Neural cell (in vitro differentiated cells): ENCODE measurements at regions not wholly inside any gene's neighbourhood (a gene's known extent, or its start where the extent isn't known, plus 50 kb on each side); places are given as distances from the start of the nearest gene placed in this dataset.
"Not testable (repeated sequence)": the region's sequence is repeated elsewhere in the genome, so short reads cannot be mapped to it uniquely, and the experiment has no call there.

Experiments
- H2AFZ ChIP-seq: fragments of 200-600, 300-800 bp; sonication (generic), shearing (Covaris generic); 2 replicates; pipeline ENCODE4 v1.6.0; 2014; ENCODE audit warnings: low read depth, mild to moderate bottlenecking, antibody characterized with exemption, low read length, moderate library complexity
- H3F3A ChIP-seq: fragments of 200-600 bp; shearing (Covaris generic); 2 replicates; pipeline ENCODE4 v1.6.1; 2016; ENCODE audit warnings: mild to moderate bottlenecking, moderate library complexity, mixed read lengths, antibody characterized with exemption, low read length; ENCODE audit not compliant: insufficient read depth, poor library complexity, severe bottlenecking
- H3K27ac ChIP-seq: fragments of 200-600, 300-800 bp; sonication (generic), shearing (Covaris generic); 2 replicates; pipeline ENCODE4 v1.5.1; 2014; ENCODE audit warnings: mild to moderate bottlenecking, low read length, moderate library complexity
- H3K27me3 ChIP-seq: fragments of 300-800, 200-600 bp; sonication (generic), shearing (Covaris generic); 2 replicates; pipeline ENCODE4 v1.6.0; 2014; ENCODE audit warnings: mild to moderate bottlenecking, low read depth, low read length, moderate library complexity; ENCODE audit not compliant: insufficient read depth
- H3K36me3 ChIP-seq: fragments of 300-800, 200-600 bp; sonication (generic), shearing (Covaris generic); 2 replicates; pipeline ENCODE4 v1.5.1; 2014; ENCODE audit warnings: mild to moderate bottlenecking, antibody characterized with exemption, low read length, moderate library complexity; ENCODE audit not compliant: insufficient read depth
- H3K4me2 ChIP-seq: fragments of 300-800, 200-600 bp; sonication (generic), shearing (Covaris generic); 2 replicates; pipeline ENCODE4 v1.6.0; 2014; ENCODE audit warnings: mild to moderate bottlenecking, low read length
- H3K4me3 ChIP-seq: fragments of 300-800, 200-600 bp; sonication (generic), shearing (Covaris generic); 2 replicates; pipeline ENCODE4 v1.5.1; 2014; ENCODE audit warnings: mild to moderate bottlenecking, low read length, moderate library complexity
- H3K79me2 ChIP-seq: fragments of 200-600 bp; shearing (Covaris generic); replicated peaks from 2 replicates; pipeline ENCODE4 v1.6.0; 2014; ENCODE audit warnings: mild to moderate bottlenecking, low read length, moderate library complexity; ENCODE audit not compliant: insufficient read depth
- H3K9ac ChIP-seq: fragments of 300-800, 200-600 bp; sonication (generic), shearing (Covaris generic); 2 replicates; pipeline ENCODE4 v1.6.1; 2016; ENCODE audit warnings: mild to moderate bottlenecking, low read length, mixed read lengths
- H3K9me2 ChIP-seq: fragments of 200-600 bp; shearing (Covaris generic); 2 replicates; pipeline ENCODE4 v1.6.1; 2016; ENCODE audit warnings: mild to moderate bottlenecking, low read length, mixed read lengths; ENCODE audit not compliant: insufficient read depth
- H3K9me3 ChIP-seq: fragments of 200-600, 300-800 bp; sonication (generic), shearing (Covaris generic); 2 replicates; pipeline ENCODE4 v1.6.1; 2016; ENCODE audit warnings: mild to moderate bottlenecking, mixed run types, low read length, moderate library complexity, mixed read lengths
- H4K20me1 ChIP-seq: fragments of 200-600 bp; shearing (Covaris generic); 2 replicates; pipeline ENCODE4 v1.6.1; 2016; ENCODE audit warnings: mild to moderate bottlenecking, mixed run types; ENCODE audit not compliant: insufficient read depth
- CTCF ChIP-seq: fragments of 450-650 bp; IDR thresholded peaks from 2 replicates; pipeline ENCODE4 v1.5.1; 2014; ENCODE audit warnings: antibody characterized with exemption, mild to moderate bottlenecking, moderate library complexity; ENCODE audit not compliant: poor library complexity, severe bottlenecking
- EP300 ChIP-seq: fragments of 450-650 bp; conservative IDR thresholded peaks from 2 replicates; pipeline ENCODE4 v1.6.1; 2014; ENCODE audit warnings: antibody characterized with exemption, mild to moderate bottlenecking, moderate library complexity; ENCODE audit not compliant: poor library complexity, severe bottlenecking
- EZH2 ChIP-seq: fragments of 200-600, 300-800 bp; shearing (Covaris generic), sonication (generic); IDR thresholded peaks from 2 replicates; pipeline ENCODE4 v1.6.1; 2014; ENCODE audit warnings: antibody characterized with exemption, low read length, borderline replicate concordance, mild to moderate bottlenecking; ENCODE audit not compliant: insufficient read depth, poor library complexity, severe bottlenecking
- MXI1 ChIP-seq: fragments of 450-650 bp; conservative IDR thresholded peaks from 2 replicates; pipeline ENCODE4 v1.6.1; 2014; ENCODE audit warnings: antibody characterized with exemption, mild to moderate bottlenecking; ENCODE audit not compliant: poor library complexity, severe bottlenecking
- POLR2AphosphoS5 ChIP-seq: IDR thresholded peaks from 2 replicates; pipeline ENCODE4 v1.6.1; 2012
- RAD21 ChIP-seq: fragments of 450-650 bp; conservative IDR thresholded peaks from 2 replicates; pipeline ENCODE4 v1.6.1; 2014; ENCODE audit warnings: antibody characterized with exemption, mild to moderate bottlenecking, moderate library complexity
- SMC3 ChIP-seq: fragments of 450-650 bp; conservative IDR thresholded peaks from 2 replicates; pipeline ENCODE4 v1.6.1; 2014; ENCODE audit warnings: antibody characterized with exemption, mild to moderate bottlenecking, moderate library complexity; ENCODE audit not compliant: poor library complexity
- TAF1 ChIP-seq: IDR thresholded peaks from 2 replicates; pipeline ENCODE4 v1.6.1; 2012; ENCODE audit warnings: low read depth
- TF ChIP-seq, protein P1 (sequence below): IDR thresholded peaks from 2 replicates; pipeline ENCODE4 v1.6.1; 2012; ENCODE audit warnings: borderline replicate concordance

GRCh38 chr10:84600947-84601346 is 272.6 kb downstream of the CCSER2 start:
- Histone ChIP-seq H3K4me2 (no peak overlapping the region), H3K9ac (no peak overlapping the region), H3K27me3 (peaks cover 17% of the 10 kb centered on the region), H2AFZ (no peak overlapping the region), H3K9me3 (no peaks in the 10 kb centered on the region), H3K9me2 (no peaks in the 10 kb centered on the region), H3K79me2 (no peaks in the 10 kb centered on the region), H3K27ac (no peak overlapping the region), H3F3A (no peaks in the 10 kb centered on the region), H3K4me3 (no peak overlapping the region), H3K36me3 (no peaks in the 10 kb centered on the region), H4K20me1 (no peaks in the 10 kb centered on the region)
- no peak for TF ChIP-seq SMC3
- no peak for TF ChIP-seq CTCF
- no peak for TF ChIP-seq MXI1
- no peak for TF ChIP-seq POLR2AphosphoS5
- no peak for TF ChIP-seq TAF1
- TF ChIP-seq EP300: no peak
- TF ChIP-seq EZH2: no peak
- TF ChIP-seq, protein P1, sequence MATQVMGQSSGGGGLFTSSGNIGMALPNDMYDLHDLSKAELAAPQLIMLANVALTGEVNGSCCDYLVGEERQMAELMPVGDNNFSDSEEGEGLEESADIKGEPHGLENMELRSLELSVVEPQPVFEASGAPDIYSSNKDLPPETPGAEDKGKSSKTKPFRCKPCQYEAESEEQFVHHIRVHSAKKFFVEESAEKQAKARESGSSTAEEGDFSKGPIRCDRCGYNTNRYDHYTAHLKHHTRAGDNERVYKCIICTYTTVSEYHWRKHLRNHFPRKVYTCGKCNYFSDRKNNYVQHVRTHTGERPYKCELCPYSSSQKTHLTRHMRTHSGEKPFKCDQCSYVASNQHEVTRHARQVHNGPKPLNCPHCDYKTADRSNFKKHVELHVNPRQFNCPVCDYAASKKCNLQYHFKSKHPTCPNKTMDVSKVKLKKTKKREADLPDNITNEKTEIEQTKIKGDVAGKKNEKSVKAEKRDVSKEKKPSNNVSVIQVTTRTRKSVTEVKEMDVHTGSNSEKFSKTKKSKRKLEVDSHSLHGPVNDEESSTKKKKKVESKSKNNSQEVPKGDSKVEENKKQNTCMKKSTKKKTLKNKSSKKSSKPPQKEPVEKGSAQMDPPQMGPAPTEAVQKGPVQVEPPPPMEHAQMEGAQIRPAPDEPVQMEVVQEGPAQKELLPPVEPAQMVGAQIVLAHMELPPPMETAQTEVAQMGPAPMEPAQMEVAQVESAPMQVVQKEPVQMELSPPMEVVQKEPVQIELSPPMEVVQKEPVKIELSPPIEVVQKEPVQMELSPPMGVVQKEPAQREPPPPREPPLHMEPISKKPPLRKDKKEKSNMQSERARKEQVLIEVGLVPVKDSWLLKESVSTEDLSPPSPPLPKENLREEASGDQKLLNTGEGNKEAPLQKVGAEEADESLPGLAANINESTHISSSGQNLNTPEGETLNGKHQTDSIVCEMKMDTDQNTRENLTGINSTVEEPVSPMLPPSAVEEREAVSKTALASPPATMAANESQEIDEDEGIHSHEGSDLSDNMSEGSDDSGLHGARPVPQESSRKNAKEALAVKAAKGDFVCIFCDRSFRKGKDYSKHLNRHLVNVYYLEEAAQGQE: no peak
- no peak for TF ChIP-seq RAD21

DNA sequence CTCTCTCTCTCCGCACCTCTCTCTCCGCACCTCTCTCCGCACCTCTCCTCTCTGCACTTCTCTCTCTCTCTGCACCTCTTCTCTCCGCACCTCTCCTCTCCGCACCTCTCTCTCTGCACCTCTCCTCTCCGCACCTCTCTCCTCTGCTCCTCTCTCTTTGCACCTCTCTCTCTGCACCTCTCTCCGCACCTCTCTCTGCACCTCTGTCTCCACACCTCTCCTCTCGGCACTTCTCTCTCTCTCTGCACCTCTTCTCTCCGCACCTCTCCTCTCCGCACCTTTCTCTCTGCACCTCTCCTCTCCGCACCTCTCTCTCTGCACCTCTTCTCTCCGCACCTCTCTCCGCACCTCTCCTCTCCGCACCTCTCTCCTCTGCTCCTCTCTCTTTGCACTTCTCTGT is 274.2 kb downstream of the CCSER2 start:
- not testable (repeated sequence) for H3K4me2 ChIP-seq, H3K27ac ChIP-seq

DNA sequence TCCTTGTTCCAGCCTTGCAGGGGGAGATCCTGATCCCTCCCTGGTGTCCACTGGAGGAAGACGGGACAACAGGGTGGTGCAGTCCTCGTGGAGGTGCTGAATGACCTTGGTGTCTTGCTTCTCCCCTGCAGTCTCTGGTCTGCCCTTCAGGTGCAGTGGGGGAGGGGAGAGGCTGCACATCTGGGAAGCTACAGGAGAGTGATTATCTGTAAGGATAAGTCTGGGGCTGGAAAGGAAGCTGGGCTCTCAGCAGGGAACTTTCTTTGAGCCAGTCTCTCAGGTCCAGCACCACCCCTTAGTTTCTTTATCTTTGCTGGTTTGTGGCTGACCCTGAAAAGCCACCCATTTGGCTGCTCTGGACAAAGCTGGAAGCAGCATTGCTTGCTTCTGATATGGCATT is 275.6 kb downstream of the CCSER2 start:
- H3F3A ChIP-seq: no peaks in the 10 kb centered on the region
- TF ChIP-seq EP300 (no peak), SMC3 (no peak), POLR2AphosphoS5 (no peak), RAD21 (no peak), MXI1 (no peak), CTCF (no peak), TAF1 (no peak), EZH2 (no peak)
- TF ChIP-seq, protein P1: no peak
- no peaks in the 10 kb centered on the region for H3K79me2 ChIP-seq
- H4K20me1 ChIP-seq: no peaks in the 10 kb centered on the region
- H3K9me3 ChIP-seq: no peaks in the 10 kb centered on the region
- H2AFZ ChIP-seq: no peak overlapping the region
- no peak overlapping the region for H3K4me2 ChIP-seq
- H3K4me3 ChIP-seq: no peak overlapping the region
- H3K27ac ChIP-seq: no peak overlapping the region
- no peaks in the 10 kb centered on the region for H3K36me3 ChIP-seq
- no peaks in the 10 kb centered on the region for H3K9me2 ChIP-seq
- no peak overlapping the region for H3K9ac ChIP-seq
- H3K27me3 ChIP-seq: peaks cover 17% of the 10 kb centered on the region

More for the DNA sequence above, 274.2 kb downstream of the CCSER2 start:
- not testable (repeated sequence) for H2AFZ ChIP-seq, H3K9me2 ChIP-seq, H3K4me3 ChIP-seq, H4K20me1 ChIP-seq, H3K79me2 ChIP-seq, H3K9me3 ChIP-seq, H3K36me3 ChIP-seq, H3F3A ChIP-seq, H3K9ac ChIP-seq
- peaks cover 17% of the 10 kb centered on the region for H3K27me3 ChIP-seq
